ENCODE measurements at regions not wholly inside any gene's neighbourhood (a gene's known extent, or its start where the extent isn't known, plus 50 kb on each side); places are given as distances from the start of the nearest gene placed in this dataset.
"Not testable (repeated sequence)": the region's sequence is repeated elsewhere in the genome, so short reads cannot be mapped to it uniquely, and the experiment has no call there.

- H3K4me3 Mint-ChIP-seq = no peak overlapping the region
- no peaks in the 10 kb centered on the region for H3K4me1 Mint-ChIP-seq
- H3K9me3 Mint-ChIP-seq = peaks cover 1% of the 10 kb centered on the region
- H3K36me3 Mint-ChIP-seq = no peaks in the 10 kb centered on the region
- H3K27ac Mint-ChIP-seq = no peak overlapping the region
- no peak for DNase-seq
- peaks cover 13% of the 10 kb centered on the region for H3K27me3 Mint-ChIP-seq
These were observed 88.6 kb upstream of the SLC35F3 start for GRCh38 chr1:233815865-233816264.

- DNase-seq = no peak
- H3K4me3 Mint-ChIP-seq = no peak overlapping the region
- H3K4me1 Mint-ChIP-seq = no peaks in the 10 kb centered on the region
- H3K27ac Mint-ChIP-seq = no peak overlapping the region
- peaks cover 1% of the 10 kb centered on the region for H3K9me3 Mint-ChIP-seq
- no peaks in the 10 kb centered on the region for H3K36me3 Mint-ChIP-seq
- peaks cover 13% of the 10 kb centered on the region for H3K27me3 Mint-ChIP-seq
These were observed 88.1 kb upstream of the SLC35F3 start for GRCh38 chr1:233816348-233816747.

DNA sequence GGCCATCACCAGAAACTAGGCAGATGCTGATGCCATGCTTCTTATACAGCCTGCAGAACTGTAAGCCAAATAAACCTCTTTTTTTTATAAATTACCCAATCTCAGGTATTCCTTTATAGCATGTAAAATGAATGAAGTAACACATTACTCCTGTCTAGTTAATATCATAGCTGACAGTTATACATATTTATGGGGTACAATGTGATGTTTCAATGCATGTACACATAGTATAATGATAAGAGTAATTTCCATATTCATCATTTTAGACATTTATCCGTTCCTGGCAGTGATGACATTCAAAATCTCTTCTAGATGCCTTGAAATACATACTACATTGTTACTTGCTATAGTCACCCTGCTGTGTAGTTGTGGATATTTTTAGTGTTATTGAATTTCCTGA, 85.4 kb upstream of the SLC35F3 start:
- Mint-ChIP-seq H3K36me3 (no peaks in the 10 kb centered on the region), H3K9me3 (peaks cover 8% of the 10 kb centered on the region), H3K27ac (no peak overlapping the region), H3K4me1 (no peaks in the 10 kb centered on the region), H3K27me3 (peaks cover 9% of the 10 kb centered on the region), H3K4me3 (no peak overlapping the region)
- no peak for DNase-seq

- H3K4me3 Mint-ChIP-seq, H3K4me1 Mint-ChIP-seq, H3K36me3 Mint-ChIP-seq, DNase-seq, H3K27ac Mint-ChIP-seq, H3K27me3 Mint-ChIP-seq: not testable (repeated sequence)
- H3K9me3 Mint-ChIP-seq = peaks cover 18% of the 10 kb centered on the region
These were observed 80.3 kb upstream of the SLC35F3 start for GRCh38 chr1:233824179-233824578.

- not testable (repeated sequence) for DNase-seq, H3K4me1 Mint-ChIP-seq, H3K4me3 Mint-ChIP-seq, H3K27me3 Mint-ChIP-seq, H3K27ac Mint-ChIP-seq, H3K36me3 Mint-ChIP-seq
- peaks cover 28% of the 10 kb centered on the region for H3K9me3 Mint-ChIP-seq
These were observed 76.5 kb upstream of the SLC35F3 start for GRCh38 chr1:233827937-233828336.

DNA sequence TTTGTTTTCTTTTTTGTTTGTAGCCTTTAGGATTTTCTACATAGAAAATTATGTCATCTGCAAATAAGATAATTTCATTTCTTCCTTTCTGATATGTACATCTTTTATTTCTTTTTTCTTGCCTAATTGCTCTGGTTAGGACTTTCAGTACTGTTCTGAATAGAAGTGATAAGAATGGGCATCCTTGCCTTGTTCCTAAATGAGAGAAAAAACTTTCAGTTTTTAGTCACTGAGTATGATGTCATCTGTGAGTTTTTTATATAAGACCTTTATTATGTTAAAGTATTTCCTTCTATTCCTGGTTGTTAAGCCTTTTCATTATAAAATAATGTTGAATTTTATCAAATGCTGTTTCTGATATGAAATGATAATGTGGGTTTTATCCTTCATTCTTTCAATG, 76.0 kb upstream of the SLC35F3 start:
- no peak overlapping the region for H3K27ac Mint-ChIP-seq
- DNase-seq = no peak
- no peaks in the 10 kb centered on the region for H3K4me1 Mint-ChIP-seq
- H3K9me3 Mint-ChIP-seq = peaks cover 27% of the 10 kb centered on the region
- no peaks in the 10 kb centered on the region for H3K36me3 Mint-ChIP-seq
- peaks cover 2% of the 10 kb centered on the region for H3K27me3 Mint-ChIP-seq
- no peak overlapping the region for H3K4me3 Mint-ChIP-seq

GRCh38 chr1:233834609-233835008, 69.9 kb upstream of the SLC35F3 start:
- Mint-ChIP-seq H3K4me1 (no peaks in the 10 kb centered on the region), H3K27ac (no peak overlapping the region), H3K36me3 (peaks cover under 1% of the 10 kb centered on the region), H3K4me3 (no peak overlapping the region), H3K9me3 (peaks cover 13% of the 10 kb centered on the region), H3K27me3 (peaks cover 5% of the 10 kb centered on the region)
- DNase-seq = no peak

DNA sequence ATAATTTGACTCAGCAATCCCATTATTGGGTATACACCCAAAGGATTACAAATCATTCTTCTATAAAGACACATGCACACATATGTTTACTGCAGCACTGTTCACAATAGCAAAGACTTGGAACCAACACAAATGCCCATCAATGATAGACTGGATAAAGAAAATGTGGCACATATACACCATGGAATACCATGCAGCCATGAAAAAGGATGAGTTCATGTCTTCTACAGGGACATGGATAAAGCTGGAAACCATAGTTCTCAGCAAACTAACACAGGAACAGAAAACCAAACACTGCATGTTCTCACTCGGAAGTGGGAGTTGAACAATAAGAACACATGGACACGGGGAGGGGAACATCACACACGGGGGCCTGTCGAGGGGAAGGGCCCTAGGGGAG, 66.3 kb upstream of the SLC35F3 start:
- not testable (repeated sequence) for H3K27me3 Mint-ChIP-seq, H3K36me3 Mint-ChIP-seq, DNase-seq, H3K4me3 Mint-ChIP-seq, H3K27ac Mint-ChIP-seq, H3K4me1 Mint-ChIP-seq, H3K9me3 Mint-ChIP-seq

- peaks cover 10% of the 10 kb centered on the region for H3K9me3 Mint-ChIP-seq
These were observed 60.8 kb upstream of the SLC35F3 start for GRCh38 chr1:233843525-233844204.

DNA sequence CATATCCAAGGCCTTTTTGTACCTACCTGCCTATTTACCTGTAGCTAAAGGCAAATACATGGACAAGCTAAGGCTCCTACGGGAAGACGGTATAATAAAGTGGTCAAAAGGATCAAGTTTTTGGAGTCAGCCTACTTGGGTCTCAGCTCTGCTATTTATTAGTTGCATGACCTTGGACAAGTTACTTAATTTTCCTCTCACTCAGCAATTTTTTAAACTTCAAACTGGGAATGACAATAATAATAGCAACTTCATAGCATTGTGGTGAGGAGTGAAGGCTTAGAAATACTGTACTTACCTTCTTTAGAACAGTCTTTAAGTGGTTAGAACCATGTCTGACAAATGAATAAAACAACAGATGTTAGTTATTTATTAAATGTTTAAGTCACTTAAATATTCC, 60.2 kb upstream of the SLC35F3 start:
- peaks cover 12% of the 10 kb centered on the region for H3K9me3 Mint-ChIP-seq
- no peaks in the 10 kb centered on the region for H3K27me3 Mint-ChIP-seq
- H3K27ac Mint-ChIP-seq = no peak overlapping the region
- H3K36me3 Mint-ChIP-seq = peaks cover 2% of the 10 kb centered on the region
- H3K4me3 Mint-ChIP-seq = no peak overlapping the region
- no peak for DNase-seq
- H3K4me1 Mint-ChIP-seq = no peaks in the 10 kb centered on the region

More at GRCh38 chr1:233843525-233844204, 60.8 kb upstream of the SLC35F3 start:
- Mint-ChIP-seq H3K4me1 (no peaks in the 10 kb centered on the region), H3K4me3 (no peak overlapping the region), H3K27me3 (no peaks in the 10 kb centered on the region), H3K36me3 (peaks cover 2% of the 10 kb centered on the region), H3K27ac (no peak overlapping the region)
- no peak for DNase-seq

- peaks cover under 1% of the 10 kb centered on the region for H3K36me3 Mint-ChIP-seq
- peaks cover 11% of the 10 kb centered on the region for H3K9me3 Mint-ChIP-seq
- H3K27me3 Mint-ChIP-seq = no peaks in the 10 kb centered on the region
- no peak overlapping the region for H3K27ac Mint-ChIP-seq
- no peak overlapping the region for H3K4me3 Mint-ChIP-seq
- DNase-seq = no peak
- no peaks in the 10 kb centered on the region for H3K4me1 Mint-ChIP-seq
These were observed 59.8 kb upstream of the SLC35F3 start for GRCh38 chr1:233844692-233845091.

Data from activated naive CD8-positive, alpha-beta T cell treated with anti-CD3 and anti-CD28 coated beads for 36 hours (primary cell).